ENCODE measurements at regions not wholly inside any gene's neighbourhood (a gene's known extent, or its start where the extent isn't known, plus 50 kb on each side); places are given as distances from the start of the nearest gene placed in this dataset.

- Mint-ChIP-seq H3K4me1 (ENCODE audit: low read depth, unreplicated experiment) (no peaks in the 10 kb centered on the region), H3K27me3 (ENCODE audit: unreplicated experiment) (no peaks in the 10 kb centered on the region), H3K27ac (ENCODE audit: unreplicated experiment) (no peak overlapping the region), H3K4me3 (ENCODE audit: unreplicated experiment) (no peak overlapping the region), H3K36me3 (ENCODE audit: unreplicated experiment) (no peaks in the 10 kb centered on the region), H3K9me3 (ENCODE audit: unreplicated experiment) (no peaks in the 10 kb centered on the region)
- DNase-seq = no peak
- no peak for TF ChIP-seq CTCF (IDR thresholded peaks at IDR 0.05; ENCODE audit: partially characterized antibody, unreplicated experiment)
Measured at GRCh38 chr3:102593812-102594602, 159.2 kb downstream of the ZPLD1 start.

GRCh38 chr3:102595057-102595456, 160.2 kb downstream of the ZPLD1 start:
- Mint-ChIP-seq H3K36me3 (ENCODE audit: unreplicated experiment) (no peaks in the 10 kb centered on the region), H3K4me1 (ENCODE audit: low read depth, unreplicated experiment) (no peaks in the 10 kb centered on the region), H3K9me3 (ENCODE audit: unreplicated experiment) (no peaks in the 10 kb centered on the region), H3K27me3 (ENCODE audit: unreplicated experiment) (no peaks in the 10 kb centered on the region), H3K4me3 (ENCODE audit: unreplicated experiment) (no peak overlapping the region), H3K27ac (ENCODE audit: unreplicated experiment) (no peak overlapping the region)
- no peak for DNase-seq
- no peak for TF ChIP-seq CTCF (IDR thresholded peaks at IDR 0.05; ENCODE audit: partially characterized antibody, unreplicated experiment)

- H3K36me3 Mint-ChIP-seq (ENCODE audit: unreplicated experiment) = no peaks in the 10 kb centered on the region
- no peak overlapping the region for H3K27ac Mint-ChIP-seq (ENCODE audit: unreplicated experiment)
- TF ChIP-seq CTCF (IDR thresholded peaks at IDR 0.05; ENCODE audit: partially characterized antibody, unreplicated experiment) = no peak
- H3K9me3 Mint-ChIP-seq (ENCODE audit: unreplicated experiment) = no peaks in the 10 kb centered on the region
- H3K27me3 Mint-ChIP-seq (ENCODE audit: unreplicated experiment) = no peaks in the 10 kb centered on the region
- H3K4me1 Mint-ChIP-seq (ENCODE audit: low read depth, unreplicated experiment) = peaks cover 2% of the 10 kb centered on the region
- DNase-seq = no peak
- H3K4me3 Mint-ChIP-seq (ENCODE audit: unreplicated experiment) = no peak overlapping the region
Measured at GRCh38 chr3:102599819-102600576, 165.2 kb downstream of the ZPLD1 start.

- Mint-ChIP-seq H3K9me3 (ENCODE audit: unreplicated experiment) (no peaks in the 10 kb centered on the region), H3K4me3 (ENCODE audit: unreplicated experiment) (no peak overlapping the region), H3K27me3 (ENCODE audit: unreplicated experiment) (no peaks in the 10 kb centered on the region), H3K4me1 (ENCODE audit: low read depth, unreplicated experiment) (peaks cover 4% of the 10 kb centered on the region), H3K36me3 (ENCODE audit: unreplicated experiment) (no peaks in the 10 kb centered on the region), H3K27ac (ENCODE audit: unreplicated experiment) (no peak overlapping the region)
- no peak for TF ChIP-seq CTCF (IDR thresholded peaks at IDR 0.05; ENCODE audit: partially characterized antibody, unreplicated experiment)
- DNase-seq = no peak
Measured at GRCh38 chr3:102605153-102605552, 170.3 kb downstream of the ZPLD1 start.

GRCh38 chr3:102608875-102609274, 174.1 kb downstream of the ZPLD1 start:
- H3K36me3 Mint-ChIP-seq (ENCODE audit: unreplicated experiment) = no peaks in the 10 kb centered on the region
- no peak for TF ChIP-seq CTCF (IDR thresholded peaks at IDR 0.05; ENCODE audit: partially characterized antibody, unreplicated experiment)
- no peaks in the 10 kb centered on the region for H3K27me3 Mint-ChIP-seq (ENCODE audit: unreplicated experiment)
- no peak for DNase-seq
- peaks cover 1% of the 10 kb centered on the region for H3K4me1 Mint-ChIP-seq (ENCODE audit: low read depth, unreplicated experiment)
- no peaks in the 10 kb centered on the region for H3K9me3 Mint-ChIP-seq (ENCODE audit: unreplicated experiment)
- no peak overlapping the region for H3K27ac Mint-ChIP-seq (ENCODE audit: unreplicated experiment)
- no peak overlapping the region for H3K4me3 Mint-ChIP-seq (ENCODE audit: unreplicated experiment)
